Prostate gland (tissue), 2 donors: ENCODE measurements at regions not wholly inside any gene's neighbourhood (a gene's known extent, or its start where the extent isn't known, plus 50 kb on each side); places are given as distances from the start of the nearest gene placed in this dataset.

Experiments used
- DNase-seq: peaks from one replicate; pipeline ENCODE4 v3.0.0-alpha.2; 2019; ENCODE audit warnings: low spot score
- H3K27ac ChIP-seq, 2 donors: fragments of 200-600 bp; sonication (generic); 2 replicates each; pipeline ENCODE4 v1.5.1; 2017 to 2019
- H3K27me3 ChIP-seq: fragments of 200-600 bp; sonication (generic); replicated peaks from 2 replicates; pipeline ENCODE4 v1.5.1; 2019; ENCODE audit not compliant: insufficient read depth
- H3K36me3 ChIP-seq, 2 donors: fragments of 200-600 bp; sonication (generic); 1 replicate in 1 of 2; 2 replicates in 1 of 2; pipeline versions ENCODE4 v1.5.1 to v1.8.1; 2017 to 2019
- H3K4me1 ChIP-seq: fragments of 200-600 bp; sonication (generic); replicated peaks from 2 replicates; pipeline ENCODE4 v1.5.1; 2019
- H3K4me3 ChIP-seq, 2 donors: fragments of 200-600 bp; sonication (generic); 2 replicates each; pipeline ENCODE4 v1.5.1; 2017 to 2019
- H3K9me3 ChIP-seq: fragments of 200-600 bp; sonication (generic); 2 replicates; pipeline ENCODE4 v1.5.1; 2017
- CTCF ChIP-seq, 4 experiments: fragments of 200-600 bp in 2 of 4; fragments of 450-650 bp in 2 of 4; sonication (generic) in 2 of 4; IDR thresholded peaks; 1 replicate in 3 of 4; 2 replicates in 1 of 4; pipeline ENCODE4 v1.5.1; 2016 to 2019; ENCODE audit warnings: antibody characterized with exemption in 4 of 4, mild to moderate bottlenecking in 2 of 4, moderate library complexity in 2 of 4
- POLR2A ChIP-seq: fragments of 450-650 bp; IDR thresholded peaks from one replicate; pipeline ENCODE4 v1.6.1; 2016; ENCODE audit warnings: antibody characterized with exemption, mild to moderate bottlenecking
- POLR2AphosphoS5 ChIP-seq: sonication (generic); formaldehyde crosslinking; IDR thresholded peaks from one replicate; pipeline ENCODE4 v1.6.1; 2017; ENCODE audit warnings: antibody characterized with exemption
- WGBS: methylation state at CpG from one replicate; pipeline ENCODE4 v1.1.5; 2018; 5-methylcytosine and 5-hydroxymethylcytosine counted together
- intact Hi-C: fragments of 100-400 bp; cut with DNase I; formaldehyde crosslinking; loops from one replicate; pipeline ENCODE4 v1.14.2; 2022

GRCh38 chr2:236703906-236704305, 134.3 kb downstream of the ACKR3 start:
- intact Hi-C loops: no loop called here
- Histone ChIP-seq H3K27me3 (no peaks in the 10 kb centered on the region), H3K9me3 (no peaks in the 10 kb centered on the region), H3K4me3 (no peak overlapping the region), H3K36me3 (no peaks in the 10 kb centered on the region), H3K27ac (no peak overlapping the region), H3K4me1 (no peaks in the 10 kb centered on the region)
- DNase-seq: no peak
- no peak for TF ChIP-seq POLR2AphosphoS5
- TF ChIP-seq POLR2A: no peak
- TF ChIP-seq CTCF (IDR thresholded peaks at IDR 0.05): no peak
- 87% methylated on average over 10 of the region's 10 CpGs for WGBS

- H3K9me3 ChIP-seq: no peaks in the 10 kb centered on the region
- no peak overlapping the region for H3K27ac ChIP-seq
- H3K4me3 ChIP-seq: no peak overlapping the region
- no peak for DNase-seq
- intact Hi-C loops: no loop called here
- H3K27me3 ChIP-seq: no peaks in the 10 kb centered on the region
- 93% methylated on average over 6 of the region's 6 CpGs for WGBS
- no peaks in the 10 kb centered on the region for H3K36me3 ChIP-seq
- no peaks in the 10 kb centered on the region for H3K4me1 ChIP-seq
- no peak for TF ChIP-seq POLR2A
- TF ChIP-seq CTCF (IDR thresholded peaks at IDR 0.05): no peak
- TF ChIP-seq POLR2AphosphoS5: no peak
These were observed 135.3 kb downstream of the ACKR3 start for GRCh38 chr2:236704887-236705286.

GRCh38 chr2:236705295-236706105, 135.9 kb downstream of the ACKR3 start:
- no peaks in the 10 kb centered on the region for H3K9me3 ChIP-seq
- H3K27ac ChIP-seq: no peak overlapping the region
- H3K27me3 ChIP-seq: no peaks in the 10 kb centered on the region
- no peak for DNase-seq
- H3K4me3 ChIP-seq: no peak overlapping the region
- intact Hi-C loops: no loop called here
- no peaks in the 10 kb centered on the region for H3K36me3 ChIP-seq
- no peaks in the 10 kb centered on the region for H3K4me1 ChIP-seq
- TF ChIP-seq POLR2A (no peak), POLR2AphosphoS5 (no peak), CTCF (IDR thresholded peaks at IDR 0.05) (no peak)
- 91% methylated on average over 12 of the region's 12 CpGs for WGBS

GRCh38 chr2:236706288-236706687, 136.7 kb downstream of the ACKR3 start:
- Histone ChIP-seq H3K9me3 (no peaks in the 10 kb centered on the region), H3K4me3 (no peak overlapping the region), H3K36me3 (no peaks in the 10 kb centered on the region), H3K4me1 (no peaks in the 10 kb centered on the region), H3K27ac (no peak overlapping the region), H3K27me3 (no peaks in the 10 kb centered on the region)
- DNase-seq: no peak
- 60% methylated on average over 7 of the region's 7 CpGs for WGBS
- intact Hi-C loops: no loop called here
- TF ChIP-seq CTCF (IDR thresholded peaks at IDR 0.05) (no peak), POLR2AphosphoS5 (no peak), POLR2A (no peak)

- no peak overlapping the region for H3K27ac ChIP-seq
- TF ChIP-seq POLR2A: no peak
- no peak for TF ChIP-seq CTCF (IDR thresholded peaks at IDR 0.05)
- TF ChIP-seq POLR2AphosphoS5: no peak
- no peaks in the 10 kb centered on the region for H3K36me3 ChIP-seq
- H3K4me3 ChIP-seq: no peak overlapping the region
- no peaks in the 10 kb centered on the region for H3K27me3 ChIP-seq
- intact Hi-C loops: no loop called here
- DNase-seq: no peak
- no peaks in the 10 kb centered on the region for H3K4me1 ChIP-seq
- H3K9me3 ChIP-seq: no peaks in the 10 kb centered on the region
These were observed 137.2 kb downstream of the ACKR3 start for GRCh38 chr2:236706803-236707202.
